Thyroid gland (tissue), 4 donors: ENCODE measurements at regions not wholly inside any gene's neighbourhood (a gene's known extent, or its start where the extent isn't known, plus 50 kb on each side); places are given as distances from the start of the nearest gene placed in this dataset.

Experiments
- DNase-seq, 2 donors: peaks; one replicate each; pipeline ENCODE4 v3.0.0-alpha.2; 2019
- H3K27ac ChIP-seq, 3 donors: fragments of 200-600 bp; sonication (generic); 1 replicate in 2 of 3; 2 replicates in 1 of 3; pipeline ENCODE4 v1.5.1; 2016 to 2019; ENCODE audit warnings: mild to moderate bottlenecking in 1 of 3, moderate library complexity in 1 of 3
- H3K27me3 ChIP-seq: fragments of 200-600 bp; sonication (generic); one replicate; pipeline ENCODE4 v1.5.1; 2019
- H3K36me3 ChIP-seq, 2 donors: fragments of 200-600 bp; sonication (generic); one replicate each; pipeline ENCODE4 v1.5.1; 2016 to 2019
- H3K4me1 ChIP-seq, 2 donors: fragments of 200-600 bp; sonication (generic); one replicate each; pipeline ENCODE4 v1.5.1; 2017 to 2019
- H3K4me3 ChIP-seq, 3 donors: fragments of 200-600 bp; sonication (generic); replicated peaks in 1 of 3; 1 replicate in 2 of 3; 2 replicates in 1 of 3; pipeline ENCODE4 v1.5.1; 2016; ENCODE audit warnings: mild to moderate bottlenecking in 1 of 3
- H3K9me3 ChIP-seq: fragments of 200-600 bp; sonication (generic); one replicate; pipeline ENCODE4 v1.5.1; 2017
- CTCF ChIP-seq, 6 experiments: fragments of 200-600 bp in 3 of 6; fragments of 450-650 bp in 3 of 6; sonication (generic) in 3 of 6; IDR thresholded peaks; one replicate each; pipeline ENCODE4 v1.5.1; 2016 to 2019; ENCODE audit warnings: antibody characterized with exemption in 6 of 6, mild to moderate bottlenecking in 2 of 6, inconsistent platforms in 1 of 6, moderate library complexity in 1 of 6
- POLR2A ChIP-seq, 2 donors: fragments of 450-650 bp; IDR thresholded peaks; one replicate each; pipeline ENCODE4 v1.6.1; 2017; ENCODE audit warnings: antibody characterized with exemption in 2 of 2, mild to moderate bottlenecking in 2 of 2, moderate library complexity in 1 of 2
- WGBS, 2 donors: methylation state at CpG; one replicate each; pipeline ENCODE4 v1.1.5; 2017; 5-methylcytosine and 5-hydroxymethylcytosine counted together
- intact Hi-C: fragments of 100-400 bp; cut with DNase I; formaldehyde crosslinking; loops from one replicate; pipeline ENCODE4 v1.15.1; 2023

- TF ChIP-seq POLR2A (IDR thresholded peaks at IDR 0.05) (no peak), CTCF (IDR thresholded peaks at IDR 0.05) (no peak)
- Histone ChIP-seq H3K27me3 (no peaks in the 10 kb centered on the region), H3K9me3 (no peaks in the 10 kb centered on the region), H3K27ac (no peak overlapping the region), H3K36me3 (no peaks in the 10 kb centered on the region), H3K4me3 (no peak overlapping the region), H3K4me1 (no peaks in the 10 kb centered on the region)
- intact Hi-C loops, result no loop called here
- DNase-seq, result no peak
Measured at GRCh38 chr11:79980916-79981315, 540.1 kb upstream of the TENM4 start.

- H3K9me3 ChIP-seq, result no peaks in the 10 kb centered on the region
- no peak overlapping the region for H3K27ac ChIP-seq
- H3K36me3 ChIP-seq, result no peaks in the 10 kb centered on the region
- intact Hi-C loops, result no loop called here
- 48 to 58% methylated on average over 7 of the region's 7 CpGs for WGBS, 2 donors
- no peak overlapping the region for H3K4me3 ChIP-seq
- H3K27me3 ChIP-seq, result no peaks in the 10 kb centered on the region
- TF ChIP-seq POLR2A (IDR thresholded peaks at IDR 0.05), result no peak
- no peak for TF ChIP-seq CTCF (IDR thresholded peaks at IDR 0.05)
- peak; percentile 30 to 46 for DNase-seq
- peaks cover 0 to 4% of the 10 kb centered on the region in 2 donors for H3K4me1 ChIP-seq
Measured at GRCh38 chr11:79973721-79974617, 533.1 kb upstream of the TENM4 start.

GRCh38 chr11:79971255-79971654 lies 530.4 kb upstream of the TENM4 start:
- intact Hi-C loops, result no loop called here
- Histone ChIP-seq H3K27ac (no peak overlapping the region), H3K9me3 (no peaks in the 10 kb centered on the region), H3K36me3 (no peaks in the 10 kb centered on the region), H3K4me1 (peaks cover 0 to 4% of the 10 kb centered on the region in 2 donors), H3K27me3 (no peaks in the 10 kb centered on the region), H3K4me3 (no peak overlapping the region)
- 40 to 50% methylated on average over 3 of the region's 3 CpGs for WGBS, 2 donors
- DNase-seq, result no peak
- TF ChIP-seq POLR2A (IDR thresholded peaks at IDR 0.05), result no peak
- TF ChIP-seq CTCF (IDR thresholded peaks at IDR 0.05), result no peak

- no peaks in the 10 kb centered on the region for H3K9me3 ChIP-seq
- no peak for DNase-seq
- intact Hi-C loops, result no loop called here
- no peak overlapping the region for H3K27ac ChIP-seq
- 58 to 83% methylated on average over 1 of the region's 1 CpG for WGBS, 2 donors
- no peaks in the 10 kb centered on the region for H3K4me1 ChIP-seq
- H3K36me3 ChIP-seq, result no peaks in the 10 kb centered on the region
- H3K27me3 ChIP-seq, result no peaks in the 10 kb centered on the region
- no peak overlapping the region for H3K4me3 ChIP-seq
- TF ChIP-seq CTCF (IDR thresholded peaks at IDR 0.05) (no peak), POLR2A (IDR thresholded peaks at IDR 0.05) (no peak)
Measured at GRCh38 chr11:79966592-79966991, 525.8 kb upstream of the TENM4 start.

GRCh38 chr11:79963856-79964645 lies 523.2 kb upstream of the TENM4 start:
- TF ChIP-seq CTCF (IDR thresholded peaks at IDR 0.05) (no peak), POLR2A (IDR thresholded peaks at IDR 0.05) (no peak)
- Histone ChIP-seq H3K27me3 (no peaks in the 10 kb centered on the region), H3K9me3 (no peaks in the 10 kb centered on the region), H3K36me3 (no peaks in the 10 kb centered on the region), H3K4me3 (no peak overlapping the region), H3K4me1 (no peaks in the 10 kb centered on the region), H3K27ac (no peak overlapping the region)
- DNase-seq, result no peak
- intact Hi-C loops, result no loop called here
- WGBS, 2 donors, result 59 to 60% methylated on average over 5 of the region's 5 CpGs
